Stimulated activated CD8-positive, alpha-beta memory T cell treated with anti-CD3 and anti-CD28 coated beads, Interleukin-2, amount 100 ng/mL, for 48 hours (primary cell): ENCODE measurements at regions not wholly inside any gene's neighbourhood (a gene's known extent, or its start where the extent isn't known, plus 50 kb on each side); places are given as distances from the start of the nearest gene placed in this dataset.
"Not testable (repeated sequence)": the region's sequence is repeated elsewhere in the genome, so short reads cannot be mapped to it uniquely, and the experiment has no call there.

ENCODE experiments used
- DNase-seq, 2 donors: peaks; one replicate each; pipeline ENCODE4 v3.0.0-alpha.2; 2020; ENCODE audit warnings: low read depth in 2 of 2

DNA sequence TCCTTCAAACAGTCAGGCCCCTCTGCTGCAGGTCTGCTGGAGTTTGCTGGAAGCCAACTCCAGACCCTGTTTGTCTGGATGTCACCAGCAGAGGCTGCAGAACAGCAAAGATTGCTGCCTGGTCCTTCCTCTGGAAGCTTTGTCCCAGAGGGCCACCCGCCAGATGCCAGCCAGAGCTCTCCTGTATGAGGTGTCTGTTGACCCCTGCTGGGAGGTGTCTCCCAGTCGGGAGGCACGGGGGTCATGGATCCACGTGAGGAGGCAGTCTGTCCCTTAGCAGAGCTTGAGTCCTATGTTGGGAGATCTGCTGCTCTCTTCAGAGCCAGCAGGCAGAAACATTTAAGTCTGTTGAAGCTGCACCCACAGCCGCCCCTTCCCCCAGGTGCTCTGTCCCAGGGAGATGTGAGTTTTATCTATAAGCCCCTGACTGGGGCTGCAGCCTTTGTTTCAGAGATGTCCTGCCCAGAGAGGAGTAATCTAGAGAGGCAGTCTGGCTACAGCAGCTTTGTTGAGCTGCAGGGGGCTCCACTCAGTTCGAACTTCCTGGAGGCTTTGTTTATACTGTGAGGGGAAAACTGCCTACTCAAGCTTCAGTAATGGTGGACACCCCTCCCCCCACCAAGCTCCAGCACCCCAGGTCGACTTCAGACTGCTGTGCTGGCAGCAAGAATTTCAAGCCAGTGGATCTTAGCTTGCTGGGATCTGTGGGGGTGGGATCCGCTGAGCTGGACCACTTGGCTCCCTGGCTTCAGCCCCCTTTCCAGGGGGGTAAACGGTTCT, 72.1 kb downstream of the OGFRL1 start:
- DNase-seq = not testable (repeated sequence)

DNA sequence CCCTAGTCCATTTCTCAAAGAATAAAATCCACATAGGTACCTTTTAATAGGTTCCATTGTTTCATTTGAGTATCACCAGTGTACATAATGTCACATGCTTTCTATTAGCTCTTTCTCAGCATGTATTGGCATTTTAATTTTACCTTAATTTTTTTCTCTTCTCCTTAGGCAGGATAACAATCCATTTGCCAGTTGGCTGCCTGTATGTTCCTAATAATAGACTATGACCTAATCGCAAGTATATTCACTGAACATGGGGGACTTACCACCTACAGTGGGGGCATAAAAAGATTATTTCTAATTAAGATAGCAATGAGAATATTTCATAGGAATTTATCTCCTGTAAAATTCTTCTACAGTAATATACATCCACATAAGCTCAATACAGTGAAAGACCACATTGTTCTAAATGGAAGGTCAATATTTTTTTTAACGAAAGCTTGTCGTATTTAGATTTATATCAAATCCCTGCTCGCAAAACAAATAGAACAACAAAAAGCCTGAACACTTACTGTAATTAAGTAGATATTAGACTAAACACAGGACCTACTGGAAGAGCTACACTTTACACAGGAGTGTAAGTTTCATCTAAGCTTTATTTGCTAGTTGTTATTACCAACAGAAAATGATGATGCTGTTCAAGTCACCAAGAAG, 76.4 kb downstream of the OGFRL1 start:
- no peak for DNase-seq

DNA sequence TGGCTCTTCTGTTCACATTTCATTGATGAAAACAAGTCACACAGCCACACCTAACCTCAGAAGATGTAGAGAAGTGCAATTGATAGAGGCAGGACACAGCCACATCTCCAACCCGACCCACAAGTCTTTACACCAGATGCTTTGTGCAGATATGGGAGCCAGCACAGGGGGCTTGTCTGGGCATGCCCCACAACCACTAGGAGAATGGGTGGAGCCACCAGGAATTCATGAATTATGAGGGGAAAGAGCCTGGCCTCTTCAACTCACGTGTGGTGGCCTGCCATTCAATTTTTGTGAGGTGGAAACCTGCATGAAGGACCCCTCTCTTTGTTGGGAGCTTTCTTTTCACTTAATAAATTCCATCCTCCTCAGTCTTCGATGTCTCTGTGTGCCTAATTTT, 79.1 kb downstream of the OGFRL1 start:
- DNase-seq = no peak

DNA sequence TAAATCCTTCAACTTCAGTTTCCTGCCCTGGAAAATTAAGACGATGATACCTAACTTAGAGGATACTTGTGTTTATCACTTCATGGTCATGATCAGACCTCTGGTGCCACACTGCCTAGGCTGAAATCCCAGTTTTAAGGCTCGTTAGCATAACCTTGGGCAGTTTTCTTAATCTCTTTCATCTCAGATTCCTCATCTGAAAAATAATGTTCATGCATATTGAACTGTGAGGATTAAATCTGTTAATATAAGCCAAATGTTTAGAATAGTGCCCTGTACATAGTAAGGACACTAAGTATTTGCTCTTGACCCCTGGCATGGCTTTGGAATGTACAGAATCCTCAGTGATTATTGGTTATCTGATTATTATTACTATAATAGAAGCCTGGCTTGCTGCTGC, 79.7 kb downstream of the OGFRL1 start:
- DNase-seq = no peak

DNA sequence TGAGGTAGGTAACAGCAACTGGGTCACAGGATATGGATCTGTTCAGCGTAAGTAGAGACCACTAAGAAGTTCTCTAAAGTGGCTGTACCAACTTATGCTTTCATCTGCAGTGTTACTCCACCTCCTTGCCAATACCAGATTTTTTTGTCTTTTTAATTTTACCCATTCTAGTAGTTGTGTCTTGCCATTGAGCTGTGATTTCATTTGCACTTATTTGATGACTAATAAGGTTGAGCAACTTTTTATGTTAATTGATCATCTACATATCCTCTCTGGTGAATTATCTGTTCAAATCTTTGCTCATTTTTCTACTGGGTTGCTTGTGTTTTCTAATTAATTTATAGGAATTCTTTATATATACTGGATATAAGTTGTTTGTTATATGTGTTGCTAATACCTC, 82.9 kb downstream of the OGFRL1 start:
- DNase-seq = no peak

DNA sequence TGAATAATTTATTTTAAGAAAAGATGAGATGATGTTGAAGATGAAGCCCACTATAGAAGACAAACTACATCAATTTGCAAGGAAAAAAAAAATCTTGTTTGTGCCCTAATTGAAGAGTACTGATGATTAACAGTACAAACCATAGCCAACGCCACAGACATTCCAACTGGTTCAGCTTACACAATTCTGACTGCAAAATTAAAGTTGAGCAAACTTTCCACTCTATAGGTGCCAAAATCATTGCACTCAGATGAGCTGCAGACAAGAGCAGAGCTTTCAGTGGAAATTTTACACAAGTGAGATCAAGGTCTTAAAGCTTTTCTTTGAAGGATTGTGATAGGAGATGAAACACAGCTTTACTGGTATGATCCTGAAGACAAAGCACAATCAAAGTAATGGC, 85.3 kb downstream of the OGFRL1 start:
- no peak for DNase-seq

DNA sequence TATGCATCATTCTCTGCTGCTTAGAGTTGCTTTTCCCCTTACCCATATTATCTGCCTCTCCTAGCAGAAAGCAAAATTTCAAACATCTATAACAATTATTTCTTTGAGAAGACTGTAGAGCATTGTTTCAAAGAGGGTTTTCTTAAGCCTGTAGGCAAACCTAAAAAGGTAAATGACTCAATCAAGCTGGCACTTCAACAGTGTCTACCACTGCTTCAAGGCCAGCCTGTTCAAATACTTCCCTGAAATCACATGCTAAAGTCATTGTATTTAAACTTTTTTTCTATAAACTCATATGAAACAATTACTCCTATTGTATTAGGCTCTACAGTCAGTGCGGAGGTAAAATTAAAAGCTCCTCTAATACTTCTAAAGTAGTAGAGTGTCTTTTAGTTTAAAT, 87.1 kb downstream of the OGFRL1 start:
- no peak for DNase-seq

DNA sequence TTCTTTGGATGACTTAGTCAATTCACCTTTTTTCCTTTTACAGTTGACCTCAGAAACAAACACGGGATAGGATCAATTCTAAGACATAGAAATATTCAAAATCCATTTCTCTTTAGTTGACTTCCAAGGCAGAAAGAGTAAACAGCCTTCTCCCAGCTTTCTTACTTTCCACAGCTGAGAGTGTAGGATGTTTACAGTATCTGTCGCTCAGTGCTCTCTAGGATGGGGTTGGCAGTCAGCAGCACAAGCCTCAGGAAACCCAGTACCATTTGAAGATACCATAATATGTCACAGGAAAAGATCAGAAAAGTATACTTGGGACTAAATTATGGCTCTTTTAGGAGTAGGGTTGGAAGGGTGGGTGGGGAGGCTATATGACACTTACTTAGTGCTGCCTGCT, 88.2 kb downstream of the OGFRL1 start:
- no peak for DNase-seq

DNA sequence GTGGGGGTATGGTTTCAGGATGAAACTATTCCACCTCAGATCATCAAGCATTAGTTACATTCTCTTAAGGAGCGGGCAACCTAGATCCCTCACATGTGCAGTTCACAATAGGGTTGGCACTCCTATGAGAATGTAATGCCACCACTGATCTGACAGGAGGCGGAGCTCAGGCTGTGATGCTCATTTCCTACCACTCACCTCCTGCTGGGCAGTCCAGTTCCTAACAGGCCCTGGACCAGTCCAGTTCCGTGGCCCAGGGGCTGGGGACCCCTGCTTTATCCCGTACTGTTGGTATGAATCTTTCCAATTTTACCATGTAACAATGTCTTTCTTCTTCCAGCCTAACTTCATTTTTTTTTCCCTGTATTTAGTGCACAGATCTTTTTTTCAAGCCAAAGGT, 94.9 kb downstream of the OGFRL1 start:
- DNase-seq = no peak

DNA sequence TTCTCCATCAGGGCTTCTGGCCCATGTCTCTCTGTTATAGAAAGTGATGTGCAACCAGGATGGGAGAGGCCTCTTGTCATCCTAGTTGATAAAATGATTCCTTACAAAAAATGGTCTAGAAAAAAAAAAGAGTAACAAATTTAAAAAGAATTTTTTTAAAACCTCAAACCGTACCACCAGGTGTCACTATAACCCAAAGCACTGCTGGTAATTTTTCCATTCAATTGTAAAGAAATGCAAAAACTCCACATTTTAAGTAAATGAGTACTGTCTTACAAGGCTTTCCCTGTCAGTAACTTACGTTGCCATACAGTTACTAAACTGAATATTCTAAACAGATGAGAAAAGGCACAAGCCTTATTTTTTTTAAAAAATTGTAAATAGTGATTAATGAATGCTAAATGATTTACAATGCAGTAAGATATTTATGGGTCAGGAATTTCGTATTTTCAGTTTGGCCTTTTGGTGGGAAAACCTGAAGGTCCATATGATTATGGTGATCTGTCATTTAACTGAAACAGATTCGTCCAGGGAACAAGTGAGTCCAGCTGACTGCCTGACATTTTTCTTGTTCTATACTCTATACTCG, 95.4 kb downstream of the OGFRL1 start:
- DNase-seq = no peak

DNA sequence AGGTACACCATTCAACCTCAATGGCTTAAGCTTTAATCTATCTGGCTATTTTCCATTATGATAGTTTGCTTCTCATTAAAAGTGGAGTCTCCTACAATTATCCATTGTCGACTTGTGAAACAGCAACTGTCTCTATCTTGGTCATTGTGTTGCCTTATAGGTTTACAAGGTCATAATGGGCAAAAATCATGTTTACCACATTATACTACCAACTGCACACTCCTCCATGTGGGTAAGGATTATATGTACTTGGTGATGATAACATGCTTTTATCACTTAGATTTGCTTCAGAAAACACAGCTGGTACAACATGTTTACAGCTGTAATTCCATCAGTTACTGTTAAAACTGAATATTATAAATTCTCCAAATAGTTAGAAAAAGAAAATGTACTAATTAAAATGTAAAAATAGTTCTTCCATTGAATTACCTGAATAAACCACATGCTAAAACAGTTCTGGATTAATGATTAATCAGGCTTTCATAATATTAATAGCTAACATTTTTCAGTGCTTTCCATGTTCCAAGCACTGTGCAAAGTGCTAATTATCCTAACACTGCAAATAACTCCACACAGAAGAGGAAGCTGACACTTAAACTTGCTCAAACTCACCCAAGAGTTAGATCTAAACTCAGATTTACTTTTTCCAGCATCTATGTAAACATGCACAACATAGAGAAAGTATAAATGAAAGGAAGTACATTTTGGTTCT, 96.7 kb downstream of the OGFRL1 start:
- DNase-seq = no peak

DNA sequence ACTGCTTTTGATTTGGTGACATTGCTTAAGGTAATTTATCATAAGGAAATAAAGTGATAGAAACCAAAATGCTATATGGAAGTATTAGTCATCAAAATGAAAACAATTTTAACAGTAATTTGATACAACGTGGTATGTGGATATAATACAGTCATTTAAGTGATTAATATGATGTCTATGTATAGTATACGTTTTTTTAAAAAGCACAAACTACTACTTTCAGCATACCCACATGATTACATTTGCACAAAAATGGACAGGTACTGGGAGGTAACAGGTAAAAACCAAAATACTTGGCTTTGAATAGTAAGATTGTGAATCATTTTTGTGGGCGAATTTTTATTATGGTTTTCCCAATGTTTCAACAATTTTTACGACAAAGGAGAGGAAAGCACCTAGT, 97.6 kb downstream of the OGFRL1 start:
- DNase-seq = no peak

DNA sequence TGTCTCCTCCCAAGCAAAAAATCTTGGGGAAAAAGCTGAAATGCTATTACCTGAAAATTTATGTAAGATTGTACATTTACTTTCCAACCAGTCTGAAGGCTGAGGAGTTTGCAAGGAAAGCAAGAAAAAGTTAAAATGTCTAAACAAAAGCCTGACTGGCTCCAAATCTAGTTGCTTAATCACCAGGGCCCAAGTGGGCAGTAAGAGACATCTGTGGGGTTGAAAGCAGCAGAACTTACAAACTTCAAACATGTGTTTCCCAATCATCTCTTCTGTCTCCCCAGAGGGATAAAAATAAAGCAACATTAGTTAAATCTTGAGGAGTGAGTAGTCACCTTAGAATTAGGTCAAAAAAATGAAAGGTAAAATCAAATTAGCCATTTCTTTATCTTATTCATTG, 98.6 kb downstream of the OGFRL1 start:
- DNase-seq = no peak

DNA sequence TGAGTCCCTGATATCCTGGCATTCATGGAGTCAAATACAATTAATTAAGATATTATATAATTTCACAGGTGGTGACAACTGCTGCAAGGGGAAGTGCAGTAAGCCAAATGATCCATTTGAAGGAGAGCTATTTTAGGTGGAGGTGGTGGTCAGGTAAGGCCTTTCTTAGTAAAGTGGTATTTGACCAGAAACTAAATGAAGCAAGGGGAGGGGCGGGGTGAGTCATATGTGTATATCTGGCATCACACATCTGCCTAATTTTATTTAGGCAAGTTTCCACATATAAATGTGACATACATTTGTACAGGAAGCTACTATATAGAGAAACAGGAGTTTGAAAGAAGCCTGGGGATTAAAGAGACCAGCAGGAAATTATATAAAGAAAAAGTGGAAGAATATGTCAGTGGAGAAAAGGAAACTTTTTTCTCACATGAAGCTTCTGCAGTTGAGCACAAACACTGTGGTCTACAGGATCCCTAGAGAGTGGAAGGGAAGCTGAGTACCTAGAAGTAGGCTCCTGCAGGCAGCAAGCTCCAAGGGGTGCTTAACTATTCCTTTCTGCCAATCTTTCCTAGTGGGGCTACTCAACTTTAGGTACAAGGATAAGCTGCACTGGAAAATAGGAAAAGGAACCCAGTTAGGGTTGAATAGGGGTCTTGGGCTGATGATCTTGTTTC, 99.6 kb downstream of the OGFRL1 start:
- no peak for DNase-seq

DNA sequence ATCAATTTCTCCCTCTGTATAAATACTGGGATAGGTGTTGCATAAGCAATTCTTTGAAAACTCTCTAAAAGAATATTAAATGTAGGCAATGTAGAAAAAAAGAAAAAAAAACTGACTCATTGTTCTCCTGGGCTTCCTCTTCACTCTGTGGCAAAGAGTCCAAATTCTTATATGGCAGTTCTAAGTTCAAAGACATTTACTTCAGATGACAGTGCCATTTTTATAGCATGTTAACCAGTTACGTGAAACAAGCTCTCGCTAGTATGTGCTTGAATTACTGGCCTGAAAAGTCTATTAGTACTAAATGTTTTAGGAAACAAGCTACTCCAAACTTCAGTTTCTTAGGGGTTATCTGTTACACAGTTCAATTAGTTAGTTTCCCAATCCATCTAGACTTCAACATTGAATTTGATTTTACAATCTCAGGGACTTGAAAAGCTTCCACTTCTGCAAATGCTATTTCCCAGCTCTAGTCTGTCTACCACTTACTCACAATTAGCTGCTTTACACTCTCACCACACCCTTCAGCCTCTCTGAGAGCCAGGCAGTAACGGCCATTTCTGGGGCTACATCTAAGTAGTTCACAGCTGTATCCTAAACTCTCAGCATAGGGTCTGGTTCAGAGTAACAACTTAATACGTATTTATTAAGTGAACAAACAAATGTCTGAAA, 100.4 kb downstream of the OGFRL1 start:
- no peak for DNase-seq

DNA sequence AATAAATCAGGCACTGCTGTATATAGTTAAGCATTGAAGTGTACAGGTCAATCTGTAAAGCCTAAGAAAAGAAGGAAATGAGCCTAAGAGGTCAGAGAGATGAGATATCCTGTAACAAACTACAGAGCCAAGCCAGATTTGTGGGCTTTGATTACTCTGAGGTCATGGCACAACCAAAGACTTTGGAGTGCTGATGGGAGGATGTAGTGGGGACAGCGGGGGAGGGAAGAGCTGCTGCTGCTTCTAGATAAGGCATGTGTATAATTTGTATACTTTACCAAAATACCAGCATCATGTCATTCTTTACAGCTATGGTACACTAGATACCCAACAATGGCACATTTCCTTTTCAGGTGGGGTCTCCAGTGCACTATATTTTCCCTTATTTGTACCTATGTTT, 102.5 kb downstream of the OGFRL1 start:
- DNase-seq = no peak

DNA sequence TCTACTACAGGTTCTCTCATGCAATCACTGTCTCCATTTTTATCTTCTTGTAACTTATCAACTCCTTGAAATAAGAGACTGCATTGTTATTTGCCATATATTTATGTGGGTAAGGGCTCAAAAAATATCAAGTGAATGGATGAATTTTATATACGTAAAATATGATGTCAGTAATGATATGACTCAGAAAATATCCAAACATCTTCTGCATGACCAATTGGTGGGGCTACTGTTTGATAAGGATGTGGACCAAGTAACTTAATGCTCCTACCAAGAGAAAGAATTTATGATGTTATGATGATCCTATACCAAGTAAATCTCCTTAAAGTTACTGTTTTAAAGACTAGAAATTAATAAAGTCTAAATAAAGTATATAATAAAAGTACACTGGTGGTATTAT, 103.7 kb downstream of the OGFRL1 start:
- no peak for DNase-seq

DNA sequence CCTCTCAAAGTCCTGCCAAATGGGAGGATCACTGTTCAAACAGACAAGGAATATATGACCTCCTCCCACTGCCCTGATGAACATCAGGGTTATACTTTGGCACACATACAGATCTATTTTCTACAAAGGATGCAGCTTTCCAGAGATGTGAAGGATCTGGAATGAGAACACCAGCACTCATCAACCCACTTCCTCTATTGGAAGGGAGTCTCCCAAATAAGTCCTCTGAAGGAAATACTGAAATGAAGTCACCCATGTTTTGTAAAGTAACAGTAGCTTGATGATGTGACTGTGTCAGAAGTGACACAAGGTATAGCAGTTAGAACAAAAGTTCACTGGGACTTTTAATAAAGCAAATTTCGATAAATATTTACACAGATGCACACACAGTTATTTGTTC, 104.9 kb downstream of the OGFRL1 start:
- no peak for DNase-seq

DNA sequence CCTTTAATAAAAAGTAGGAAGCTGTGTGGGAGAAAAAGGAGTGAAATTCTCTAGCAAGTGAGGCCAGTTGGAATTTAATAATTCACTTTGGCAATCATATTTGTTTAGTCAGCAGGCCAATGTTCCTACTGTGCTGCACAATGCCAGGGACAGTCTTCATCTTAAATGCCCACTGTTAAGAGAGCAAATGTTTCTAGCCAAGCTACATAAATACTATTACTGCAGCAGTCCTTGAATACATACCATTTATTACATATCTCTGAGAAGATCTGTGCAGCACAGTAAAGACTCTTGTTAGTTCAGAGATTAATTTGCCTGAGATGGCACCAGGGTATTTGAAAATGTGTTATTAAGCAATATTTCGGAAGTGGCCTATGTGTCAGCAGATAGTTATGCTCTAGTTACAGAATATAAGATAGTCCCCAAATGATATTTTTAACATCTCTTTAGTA, 105.4 kb downstream of the OGFRL1 start:
- no peak for DNase-seq

DNA sequence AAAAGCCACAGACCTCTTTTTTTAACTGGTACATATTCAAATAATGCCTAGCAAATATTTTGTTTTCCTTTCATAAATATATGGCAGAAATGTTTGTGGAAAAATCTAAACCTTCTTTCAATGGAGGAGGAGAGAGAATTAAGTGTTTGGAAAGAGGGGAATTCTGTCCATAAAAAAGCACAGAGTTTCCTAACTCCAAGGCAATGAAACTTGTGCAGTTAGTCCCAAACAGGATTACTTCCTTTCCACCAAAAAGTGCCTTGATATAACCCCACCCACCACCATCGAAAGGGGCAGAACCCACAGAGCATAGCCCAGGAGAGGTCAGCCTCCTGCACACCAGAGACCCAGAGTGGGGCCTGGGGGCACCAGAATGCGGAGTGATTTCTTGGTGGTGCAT, 106.3 kb downstream of the OGFRL1 start:
- no peak for DNase-seq

DNA sequence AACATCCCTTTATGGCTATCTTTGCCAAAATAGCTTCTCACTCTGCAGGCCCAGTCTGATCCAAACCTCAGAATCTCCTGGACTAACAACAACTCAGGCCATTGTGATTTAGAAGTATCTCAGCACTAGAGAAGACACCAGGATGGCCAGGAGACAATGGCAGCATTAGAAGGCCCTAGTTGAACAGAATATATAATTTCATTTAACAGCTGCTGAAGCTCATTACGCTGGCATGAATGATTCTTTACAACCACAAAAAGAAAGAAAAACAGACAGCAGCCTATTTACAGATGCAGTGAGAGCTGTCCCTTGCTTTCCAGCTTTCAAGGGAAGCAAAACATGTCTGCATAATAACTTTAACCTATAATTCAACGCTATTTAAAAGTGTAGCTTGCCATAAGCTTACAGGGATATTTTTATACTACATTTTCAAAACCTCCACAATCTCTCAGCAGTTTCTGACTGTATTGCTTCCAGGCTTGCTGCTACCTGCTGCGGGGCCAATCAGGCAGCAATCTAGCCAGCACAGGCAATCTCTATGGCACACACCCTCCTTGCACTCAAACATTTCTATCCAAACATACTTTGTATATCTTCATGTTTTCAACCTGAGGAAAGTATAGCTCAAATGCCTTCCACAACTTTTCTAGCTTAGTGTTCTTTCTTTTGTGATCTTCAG, 107.3 kb downstream of the OGFRL1 start:
- DNase-seq = no peak
